K562 (cell line): ENCODE measurements at regions not wholly inside any gene's neighbourhood (a gene's known extent, or its start where the extent isn't known, plus 50 kb on each side); places are given as distances from the start of the nearest gene placed in this dataset.

Experiments
- ATF1 ChIP-seq, 2 experiments: fragments of 450-650 bp in 1 of 2; IDR thresholded peaks; 2 replicates each; pipeline ENCODE4 v1.6.1; 2016; ENCODE audit warnings: missing compliant biosample characterization in 1 of 2, missing genetic modification characterization in 1 of 2
- FOXJ3 ChIP-seq: sonication (generic); formaldehyde crosslinking; IDR thresholded peaks from 2 replicates; pipeline ENCODE4 v1.4.0; 2020; ENCODE audit warnings: mild to moderate bottlenecking, missing genetic modification reagents
- MAZ ChIP-seq, 2 experiments: fragments of 450-650 bp in 1 of 2; sonication (generic) in 1 of 2; formaldehyde crosslinking; IDR thresholded peaks in 1 of 2; conservative IDR thresholded peaks in 1 of 2; 2 replicates each; pipeline versions ENCODE4 v1.4.0 to v1.5.0; 2020; ENCODE audit warnings: mild to moderate bottlenecking in 1 of 2, missing genetic modification reagents in 1 of 2
- NR3C1 ChIP-seq: sonication (generic); formaldehyde crosslinking; IDR thresholded peaks from 2 replicates; pipeline ENCODE4 v1.8.1; 2022; ENCODE audit warnings: missing genetic modification reagents
- SMC3 ChIP-seq: conservative IDR thresholded peaks from 2 replicates; pipeline ENCODE4 v1.6.1; 2011; ENCODE audit warnings: low read depth, low read length, improper control_type of control experiment; ENCODE audit not compliant: insufficient read depth
- TAF1 ChIP-seq: IDR thresholded peaks from 2 replicates; pipeline ENCODE4 v1.6.1; 2011; ENCODE audit warnings: mild to moderate bottlenecking, low read length, moderate library complexity; ENCODE audit not compliant: insufficient read depth, control insufficient read depth, severe bottlenecking; ENCODE audit errors: extremely low read depth
- ZNF174 ChIP-seq: fragments of 250-450 bp; sonication (Bioruptor Pico); IDR thresholded peaks from 2 replicates; pipeline ENCODE4 v1.4.0; 2020; ENCODE audit warnings: mild to moderate bottlenecking
- TF ChIP-seq, protein P1 (sequence below): fragments of 450-650 bp; IDR thresholded peaks from 2 replicates; pipeline ENCODE4 v1.7.1; 2018; ENCODE audit warnings: mild to moderate bottlenecking, low read depth; ENCODE audit not compliant: partially characterized antibody
- TF ChIP-seq, protein P2 (sequence below), 3 experiments: IDR thresholded peaks in 2 of 3; conservative IDR thresholded peaks in 1 of 3; 2 replicates each; pipeline ENCODE4 v1.5.1; 2011 to 2012; ENCODE audit warnings: low read length in 3 of 3, mild to moderate bottlenecking in 3 of 3, control low read depth in 2 of 3, improper control_type of control experiment in 1 of 3, inconsistent platforms in 1 of 3, low read depth in 1 of 3, mixed read lengths in 1 of 3, moderate library complexity in 1 of 3; ENCODE audit not compliant: insufficient read depth in 2 of 3

DNA sequence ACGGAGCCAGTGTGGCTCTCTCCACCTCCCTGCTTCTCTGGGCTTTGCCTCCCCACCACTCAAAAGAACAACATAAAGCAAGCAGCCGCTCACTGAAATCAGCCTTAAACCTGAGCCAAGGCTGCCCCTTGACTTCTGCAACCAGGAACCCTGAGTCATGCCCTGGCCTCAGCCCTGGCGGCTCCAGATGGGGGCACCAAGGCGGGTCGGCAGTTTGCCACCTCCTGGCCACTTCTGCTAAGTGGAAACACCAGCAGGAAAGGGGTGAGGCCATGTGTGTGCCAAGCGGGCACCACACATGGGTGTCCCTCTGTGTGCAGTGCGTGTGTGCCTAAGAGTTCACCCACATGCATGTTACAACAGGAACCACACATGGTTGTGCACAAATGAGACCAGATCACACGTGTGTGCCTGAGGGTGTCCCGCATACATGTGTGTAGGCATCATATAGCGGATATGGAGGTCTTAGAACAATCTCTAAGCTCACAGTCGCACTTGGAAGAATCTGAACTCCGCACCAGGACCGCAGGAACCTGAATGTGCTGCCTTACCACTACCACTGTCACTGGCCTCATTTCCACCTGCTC lies 221.2 kb downstream of the MN1 start:
- TF ChIP-seq TAF1 = no peak
- no peak for TF ChIP-seq SMC3
- TF ChIP-seq, protein P1, sequence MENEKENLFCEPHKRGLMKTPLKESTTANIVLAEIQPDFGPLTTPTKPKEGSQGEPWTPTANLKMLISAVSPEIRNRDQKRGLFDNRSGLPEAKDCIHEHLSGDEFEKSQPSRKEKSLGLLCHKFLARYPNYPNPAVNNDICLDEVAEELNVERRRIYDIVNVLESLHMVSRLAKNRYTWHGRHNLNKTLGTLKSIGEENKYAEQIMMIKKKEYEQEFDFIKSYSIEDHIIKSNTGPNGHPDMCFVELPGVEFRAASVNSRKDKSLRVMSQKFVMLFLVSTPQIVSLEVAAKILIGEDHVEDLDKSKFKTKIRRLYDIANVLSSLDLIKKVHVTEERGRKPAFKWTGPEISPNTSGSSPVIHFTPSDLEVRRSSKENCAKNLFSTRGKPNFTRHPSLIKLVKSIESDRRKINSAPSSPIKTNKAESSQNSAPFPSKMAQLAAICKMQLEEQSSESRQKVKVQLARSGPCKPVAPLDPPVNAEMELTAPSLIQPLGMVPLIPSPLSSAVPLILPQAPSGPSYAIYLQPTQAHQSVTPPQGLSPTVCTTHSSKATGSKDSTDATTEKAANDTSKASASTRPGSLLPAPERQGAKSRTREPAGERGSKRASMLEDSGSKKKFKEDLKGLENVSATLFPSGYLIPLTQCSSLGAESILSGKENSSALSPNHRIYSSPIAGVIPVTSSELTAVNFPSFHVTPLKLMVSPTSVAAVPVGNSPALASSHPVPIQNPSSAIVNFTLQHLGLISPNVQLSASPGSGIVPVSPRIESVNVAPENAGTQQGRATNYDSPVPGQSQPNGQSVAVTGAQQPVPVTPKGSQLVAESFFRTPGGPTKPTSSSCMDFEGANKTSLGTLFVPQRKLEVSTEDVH = no peak
- TF ChIP-seq ATF1 (CRISPR knock-in tag; IDR thresholded peaks at IDR 0.05) = no peak
- no peak for TF ChIP-seq ATF1 (tag; IDR thresholded peaks at IDR 0.05)
- TF ChIP-seq ZNF174 (CRISPR knock-in tag) = no peak
- TF ChIP-seq FOXJ3 = no peak
- no peak for TF ChIP-seq MAZ (CRISPR knock-in tag; conservative IDR thresholded peaks at IDR 0.05 in 1 of 2, IDR thresholded peaks at IDR 0.05 in 1 of 2)
- TF ChIP-seq, protein P2, sequence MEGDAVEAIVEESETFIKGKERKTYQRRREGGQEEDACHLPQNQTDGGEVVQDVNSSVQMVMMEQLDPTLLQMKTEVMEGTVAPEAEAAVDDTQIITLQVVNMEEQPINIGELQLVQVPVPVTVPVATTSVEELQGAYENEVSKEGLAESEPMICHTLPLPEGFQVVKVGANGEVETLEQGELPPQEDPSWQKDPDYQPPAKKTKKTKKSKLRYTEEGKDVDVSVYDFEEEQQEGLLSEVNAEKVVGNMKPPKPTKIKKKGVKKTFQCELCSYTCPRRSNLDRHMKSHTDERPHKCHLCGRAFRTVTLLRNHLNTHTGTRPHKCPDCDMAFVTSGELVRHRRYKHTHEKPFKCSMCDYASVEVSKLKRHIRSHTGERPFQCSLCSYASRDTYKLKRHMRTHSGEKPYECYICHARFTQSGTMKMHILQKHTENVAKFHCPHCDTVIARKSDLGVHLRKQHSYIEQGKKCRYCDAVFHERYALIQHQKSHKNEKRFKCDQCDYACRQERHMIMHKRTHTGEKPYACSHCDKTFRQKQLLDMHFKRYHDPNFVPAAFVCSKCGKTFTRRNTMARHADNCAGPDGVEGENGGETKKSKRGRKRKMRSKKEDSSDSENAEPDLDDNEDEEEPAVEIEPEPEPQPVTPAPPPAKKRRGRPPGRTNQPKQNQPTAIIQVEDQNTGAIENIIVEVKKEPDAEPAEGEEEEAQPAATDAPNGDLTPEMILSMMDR (IDR thresholded peaks at IDR 0.05 in 2 of 3, conservative IDR thresholded peaks at IDR 0.05 in 1 of 3; ENCODE audit: insufficient read depth in 2 of 3, low read depth in 1 of 3, low read length in 3 of 3) = no peak
- TF ChIP-seq NR3C1 (CRISPR knock-in tag) = no peak
